Suprapubic skin (tissue), 4 donors: ENCODE measurements at regions not wholly inside any gene's neighbourhood (a gene's known extent, or its start where the extent isn't known, plus 50 kb on each side); places are given as distances from the start of the nearest gene placed in this dataset.

Experiments used
- DNase-seq, 2 donors: peaks; one replicate each; pipeline ENCODE4 v3.0.0-alpha.2; 2019; ENCODE audit warnings: low spot score in 2 of 2
- H3K27ac ChIP-seq: fragments of 200-600 bp; sonication (generic); one replicate; pipeline ENCODE4 v1.5.1; 2019
- H3K27me3 ChIP-seq: fragments of 200-600 bp; sonication (generic); one replicate; pipeline ENCODE4 v1.5.1; 2019
- H3K36me3 ChIP-seq: fragments of 200-600 bp; sonication (generic); one replicate; pipeline ENCODE4 v1.5.1; 2019
- H3K4me1 ChIP-seq: fragments of 200-600 bp; sonication (generic); one replicate; pipeline ENCODE4 v1.5.1; 2019
- H3K4me3 ChIP-seq: fragments of 200-600 bp; sonication (generic); one replicate; pipeline ENCODE4 v1.5.1; 2019; ENCODE audit warnings: mild to moderate bottlenecking
- H3K9me3 ChIP-seq: fragments of 200-600 bp; sonication (generic); one replicate; pipeline ENCODE4 v1.5.1; 2019
- CTCF ChIP-seq, 2 donors: fragments of 200-600 bp in 1 of 2; fragments of 450-650 bp in 1 of 2; sonication (generic) in 1 of 2; IDR thresholded peaks; one replicate each; pipeline ENCODE4 v1.5.1; 2016 to 2019; ENCODE audit warnings: antibody characterized with exemption in 2 of 2, mild to moderate bottlenecking in 1 of 2, moderate library complexity in 1 of 2
- EP300 ChIP-seq: sonication (generic); formaldehyde crosslinking; IDR thresholded peaks from one replicate; pipeline ENCODE4 v1.6.1; 2017; ENCODE audit warnings: antibody characterized with exemption
- POLR2A ChIP-seq, 2 donors: fragments of 450-650 bp; IDR thresholded peaks; one replicate each; pipeline ENCODE4 v1.6.1; 2017; ENCODE audit warnings: antibody characterized with exemption in 2 of 2, mild to moderate bottlenecking in 2 of 2, moderate library complexity in 2 of 2
- POLR2AphosphoS5 ChIP-seq, 3 donors: sonication (generic); formaldehyde crosslinking; IDR thresholded peaks; one replicate each; pipeline ENCODE4 v1.6.1; 2017; ENCODE audit warnings: antibody characterized with exemption in 3 of 3
- WGBS: methylation state at CpG from one replicate; pipeline ENCODE4 v1.1.5; 2018; 5-methylcytosine and 5-hydroxymethylcytosine counted together

GRCh38 chr5:105428451-105429380 is 1866.1 kb upstream of the NUDT12 start:
- TF ChIP-seq EP300, result no peak
- no peak for TF ChIP-seq CTCF (IDR thresholded peaks at IDR 0.05)
- TF ChIP-seq POLR2A (IDR thresholded peaks at IDR 0.05), result no peak
- no peak for TF ChIP-seq POLR2AphosphoS5 (IDR thresholded peaks at IDR 0.05)
- no peaks in the 10 kb centered on the region for H3K4me1 ChIP-seq
- H3K4me3 ChIP-seq, result no peak overlapping the region
- no peak for DNase-seq
- no peaks in the 10 kb centered on the region for H3K27me3 ChIP-seq
- H3K9me3 ChIP-seq, result no peaks in the 10 kb centered on the region
- 58% methylated on average over 2 of the region's 2 CpGs for WGBS
- no peaks in the 10 kb centered on the region for H3K36me3 ChIP-seq
- H3K27ac ChIP-seq, result no peak overlapping the region

- Histone ChIP-seq H3K27me3 (no peaks in the 10 kb centered on the region), H3K4me1 (no peaks in the 10 kb centered on the region), H3K9me3 (peaks cover 3% of the 10 kb centered on the region), H3K4me3 (no peak overlapping the region), H3K27ac (no peak overlapping the region), H3K36me3 (no peaks in the 10 kb centered on the region)
- DNase-seq, result no peak
- TF ChIP-seq CTCF (IDR thresholded peaks at IDR 0.05) (no peak), POLR2A (IDR thresholded peaks at IDR 0.05) (no peak), POLR2AphosphoS5 (IDR thresholded peaks at IDR 0.05) (no peak), EP300 (no peak)
- 84% methylated on average over 3 of the region's 3 CpGs for WGBS
Observed at GRCh38 chr5:105414067-105414466, 1851.5 kb upstream of the NUDT12 start.

GRCh38 chr5:105413406-105413990 is 1850.9 kb upstream of the NUDT12 start:
- no peak for DNase-seq
- H3K36me3 ChIP-seq, result no peaks in the 10 kb centered on the region
- no peaks in the 10 kb centered on the region for H3K27me3 ChIP-seq
- 77% methylated on average over 7 of the region's 9 CpGs for WGBS
- no peak overlapping the region for H3K4me3 ChIP-seq
- H3K9me3 ChIP-seq, result peaks cover 3% of the 10 kb centered on the region
- TF ChIP-seq POLR2A (IDR thresholded peaks at IDR 0.05), result no peak
- no peak for TF ChIP-seq EP300
- no peak for TF ChIP-seq POLR2AphosphoS5 (IDR thresholded peaks at IDR 0.05)
- TF ChIP-seq CTCF (IDR thresholded peaks at IDR 0.05), result no peak
- H3K27ac ChIP-seq, result no peak overlapping the region
- H3K4me1 ChIP-seq, result no peaks in the 10 kb centered on the region

DNA sequence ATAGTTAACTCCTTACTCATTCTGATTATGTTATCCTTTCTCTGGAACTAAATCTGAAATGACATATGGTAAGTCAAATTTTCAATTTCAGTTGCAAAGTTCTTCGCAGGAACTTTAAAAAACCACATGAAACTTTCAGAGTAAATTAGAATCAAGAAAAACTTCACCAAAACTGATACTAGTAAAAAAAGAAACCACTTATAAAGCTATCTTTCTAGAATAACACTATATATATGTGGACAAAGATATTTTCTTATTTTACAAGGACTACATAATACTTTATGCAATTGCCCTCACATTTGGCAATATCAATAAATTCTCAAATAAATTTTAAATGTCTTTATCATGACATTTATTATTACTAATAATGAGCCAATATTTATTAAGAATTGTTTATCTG is 1847.1 kb upstream of the NUDT12 start:
- DNase-seq, result no peak
- H3K9me3 ChIP-seq, result peaks cover 3% of the 10 kb centered on the region
- H3K27ac ChIP-seq, result no peak overlapping the region
- H3K4me1 ChIP-seq, result no peaks in the 10 kb centered on the region
- TF ChIP-seq EP300, result no peak
- TF ChIP-seq CTCF (IDR thresholded peaks at IDR 0.05), result no peak
- TF ChIP-seq POLR2A (IDR thresholded peaks at IDR 0.05), result no peak
- TF ChIP-seq POLR2AphosphoS5 (IDR thresholded peaks at IDR 0.05), result no peak
- no peaks in the 10 kb centered on the region for H3K36me3 ChIP-seq
- no peaks in the 10 kb centered on the region for H3K27me3 ChIP-seq
- 75% methylated on average over 1 of the region's 1 CpG for WGBS
- H3K4me3 ChIP-seq, result no peak overlapping the region

GRCh38 chr5:105407200-105407599 is 1844.6 kb upstream of the NUDT12 start:
- TF ChIP-seq POLR2A (IDR thresholded peaks at IDR 0.05), result no peak
- no peak for TF ChIP-seq POLR2AphosphoS5 (IDR thresholded peaks at IDR 0.05)
- TF ChIP-seq EP300, result no peak
- TF ChIP-seq CTCF (IDR thresholded peaks at IDR 0.05), result no peak
- DNase-seq, result no peak
- no peaks in the 10 kb centered on the region for H3K9me3 ChIP-seq
- no peaks in the 10 kb centered on the region for H3K36me3 ChIP-seq
- WGBS, result 97% methylated on average over 1 of the region's 1 CpG
- no peaks in the 10 kb centered on the region for H3K4me1 ChIP-seq
- H3K4me3 ChIP-seq, result no peak overlapping the region
- no peak overlapping the region for H3K27ac ChIP-seq
- no peaks in the 10 kb centered on the region for H3K27me3 ChIP-seq
